GM23338 (cell line): ENCODE measurements at regions not wholly inside any gene's neighbourhood (a gene's known extent, or its start where the extent isn't known, plus 50 kb on each side); places are given as distances from the start of the nearest gene placed in this dataset.

Experiments
- ATAC-seq: fragments of 200-7000 bp; cut with Tn5 transposase; 3 replicates; pipeline ENCODE4 v1.9.1; 2020
- DNase-seq: peaks from one replicate; pipeline ENCODE4 v3.0.0-alpha.2; 2015; ENCODE audit warnings: low spot score
- H2AFZ ChIP-seq: fragments of 200-600 bp; sonication (generic); 2 replicates; pipeline ENCODE4 v1.8.0; 2016; ENCODE audit warnings: antibody characterized with exemption, mild to moderate bottlenecking, moderate library complexity
- H3F3A ChIP-seq: fragments of 200-600 bp; sonication (generic); replicated peaks from 2 replicates; pipeline ENCODE4 v1.8.0; 2017; ENCODE audit warnings: antibody characterized with exemption, mixed run types, low read depth
- H3K27ac ChIP-seq: fragments of 200-600 bp; sonication (generic); 2 replicates; pipeline ENCODE4 v1.6.1; 2016; ENCODE audit warnings: low read depth
- H3K27me3 ChIP-seq: fragments of 200-600 bp; sonication (generic); 2 replicates; pipeline ENCODE4 v1.8.0; 2016; ENCODE audit warnings: mild to moderate bottlenecking, mixed run types, moderate library complexity; ENCODE audit not compliant: insufficient read depth
- H3K36me3 ChIP-seq: fragments of 200-600 bp; sonication (generic); 2 replicates; pipeline ENCODE4 v1.8.0; 2016; ENCODE audit warnings: mild to moderate bottlenecking; ENCODE audit not compliant: insufficient read depth
- H3K4me1 ChIP-seq: fragments of 200-600 bp; sonication (generic); 2 replicates; pipeline ENCODE4 v1.8.0; 2016; ENCODE audit warnings: mild to moderate bottlenecking, moderate library complexity; ENCODE audit not compliant: insufficient read depth
- H3K4me2 ChIP-seq: fragments of 200-600 bp; sonication (generic); 2 replicates; pipeline ENCODE4 v1.7.1; 2017; ENCODE audit warnings: mixed run types
- H3K4me3 ChIP-seq: fragments of 200-600 bp; sonication (generic); 2 replicates; pipeline ENCODE4 v1.6.1; 2016; ENCODE audit warnings: mixed run types
- H3K79me2 ChIP-seq: fragments of 200-600 bp; sonication (generic); replicated peaks from 2 replicates; pipeline ENCODE4 v1.8.0; 2017; ENCODE audit warnings: mild to moderate bottlenecking; ENCODE audit not compliant: insufficient read depth
- H3K9me2 ChIP-seq: fragments of 200-600 bp; sonication (generic); 2 replicates; pipeline ENCODE4 v1.8.0; 2017; ENCODE audit not compliant: insufficient read depth
- H4K20me1 ChIP-seq: fragments of 200-600 bp; sonication (generic); replicated peaks from 2 replicates; pipeline ENCODE4 v1.8.0; 2017; ENCODE audit warnings: mild to moderate bottlenecking; ENCODE audit not compliant: insufficient read depth
- H3K27ac Mint-ChIP-seq: 2 replicates; pipeline ENCODE4 v1.8.0; 2020; ENCODE audit warnings: inconsistent platforms, mild to moderate bottlenecking, moderate library complexity, mixed read lengths
- H3K27me3 Mint-ChIP-seq: 3 replicates; pipeline ENCODE4 v1.8.0; 2022; ENCODE audit warnings: low read depth, mild to moderate bottlenecking, moderate library complexity, mixed read lengths, inconsistent platforms; ENCODE audit not compliant: insufficient read depth, poor library complexity
- H3K36me3 Mint-ChIP-seq: 3 replicates; pipeline ENCODE4 v1.8.0; 2021; ENCODE audit warnings: low read depth, mild to moderate bottlenecking, inconsistent platforms, moderate library complexity, mixed read lengths
- H3K4me1 Mint-ChIP-seq: 3 replicates; pipeline ENCODE4 v1.8.0; 2020; ENCODE audit warnings: mild to moderate bottlenecking, inconsistent platforms, mixed read lengths
- H3K4me3 Mint-ChIP-seq: 3 replicates; pipeline ENCODE4 v1.8.0; 2021; ENCODE audit warnings: moderate library complexity, mild to moderate bottlenecking, inconsistent platforms, mixed read lengths
- H3K9me3 Mint-ChIP-seq: 3 replicates; pipeline ENCODE4 v1.8.0; 2020; ENCODE audit warnings: moderate library complexity, mild to moderate bottlenecking, inconsistent platforms, mixed read lengths
- CREB1 ChIP-seq: fragments of 250-450 bp; sonication (Bioruptor Pico); IDR thresholded peaks from 2 replicates; pipeline ENCODE4 v1.5.0; 2020; ENCODE audit warnings: low read depth, mild to moderate bottlenecking, moderate library complexity
- CTCF ChIP-seq, 2 experiments: fragments of 200-600 bp in 1 of 2; sonication (generic) in 1 of 2; conservative IDR thresholded peaks; 2 replicates each; pipeline versions ENCODE4 v1.5.1 to v1.6.1; 2016 to 2017; ENCODE audit warnings: antibody characterized with exemption in 2 of 2, low read depth in 2 of 2, mild to moderate bottlenecking in 2 of 2, moderate library complexity in 1 of 2
- ETS1 ChIP-seq: IDR thresholded peaks from 2 replicates; pipeline ENCODE4 v1.6.1; 2016; ENCODE audit warnings: antibody characterized with exemption
- JUNB ChIP-seq: IDR thresholded peaks from one replicate; pipeline ENCODE4 v1.6.1; 2016; ENCODE audit warnings: antibody characterized with exemption; ENCODE audit not compliant: unreplicated experiment
- NANOG ChIP-seq: IDR thresholded peaks from 2 replicates; pipeline ENCODE4 v1.6.1; 2016; ENCODE audit warnings: antibody characterized with exemption, borderline replicate concordance
- REST ChIP-seq: IDR thresholded peaks from one replicate; pipeline ENCODE4 v1.6.1; 2018; ENCODE audit warnings: antibody characterized with exemption; ENCODE audit not compliant: unreplicated experiment
- STAT1 ChIP-seq: IDR thresholded peaks from one replicate; pipeline ENCODE4 v1.6.1; 2016; ENCODE audit warnings: antibody characterized with exemption; ENCODE audit not compliant: unreplicated experiment
- ZNF114 ChIP-seq: fragments of 250-450 bp; sonication (Bioruptor Pico); IDR thresholded peaks from 2 replicates; pipeline ENCODE4 v1.5.0; 2020; ENCODE audit warnings: mild to moderate bottlenecking, moderate library complexity
- ZNF331 ChIP-seq: fragments of 250-450 bp; sonication (Bioruptor Pico); IDR thresholded peaks from 2 replicates; pipeline ENCODE4 v1.5.0; 2020; ENCODE audit warnings: low read depth, mild to moderate bottlenecking, moderate library complexity
- ZNF462 ChIP-seq: fragments of 250-450 bp; sonication (Bioruptor Pico); IDR thresholded peaks from 2 replicates; pipeline ENCODE4 v1.5.0; 2020; ENCODE audit warnings: mild to moderate bottlenecking, moderate library complexity

DNA sequence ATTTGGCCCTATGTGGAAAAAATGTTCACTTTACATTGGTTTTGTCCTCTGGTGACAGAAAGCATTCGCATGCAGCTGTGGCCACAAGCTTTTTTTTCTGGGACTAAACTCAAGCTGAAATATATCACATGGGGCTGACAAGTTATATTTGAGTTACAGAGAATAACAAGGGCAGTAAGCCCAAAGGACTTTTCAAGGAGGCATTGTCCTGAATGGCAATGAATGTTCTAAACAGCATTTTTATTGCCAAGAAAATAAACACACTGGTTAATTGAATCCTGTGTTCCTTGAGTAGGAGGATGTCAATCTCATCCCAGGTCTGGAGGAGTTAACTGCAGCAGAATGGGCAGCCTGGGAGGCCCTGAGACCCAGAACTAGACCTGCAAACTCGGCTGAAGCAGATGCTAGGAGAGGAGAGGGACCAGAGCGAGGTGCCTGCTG lies 114.5 kb downstream of the COPRS start:
- no peak for TF ChIP-seq ZNF114
- TF ChIP-seq CREB1, result no peak
- peak overlapping the region; percentile 18; the same call in 1 of the 2 replicates for H2AFZ ChIP-seq
- ATAC-seq (no peak), DNase-seq (no peak)
- no peaks in the 10 kb centered on the region for H3F3A ChIP-seq
- H3K27ac Mint-ChIP-seq, result no peak overlapping the region
- H3K79me2 ChIP-seq, result no peaks in the 10 kb centered on the region
- no peak overlapping the region for H3K4me3 ChIP-seq
- no peaks in the 10 kb centered on the region for H3K9me2 ChIP-seq
- no peaks in the 10 kb centered on the region for H3K36me3 ChIP-seq
- no peak overlapping the region for H3K4me3 Mint-ChIP-seq
- no peaks in the 10 kb centered on the region for H4K20me1 ChIP-seq
- no peak overlapping the region for H3K4me2 ChIP-seq
- H3K27ac ChIP-seq, result no peak overlapping the region
- H3K27me3 ChIP-seq, result no peaks in the 10 kb centered on the region
- H3K4me1 ChIP-seq, result peaks cover 5% of the 10 kb centered on the region; the same call in 1 of the 2 replicates
- H3K9me3 Mint-ChIP-seq, result no peaks in the 10 kb centered on the region
- H3K36me3 Mint-ChIP-seq, result no peaks in the 10 kb centered on the region
- H3K4me1 Mint-ChIP-seq, result peaks cover 11% of the 10 kb centered on the region
- no peaks in the 10 kb centered on the region for H3K27me3 Mint-ChIP-seq

DNA sequence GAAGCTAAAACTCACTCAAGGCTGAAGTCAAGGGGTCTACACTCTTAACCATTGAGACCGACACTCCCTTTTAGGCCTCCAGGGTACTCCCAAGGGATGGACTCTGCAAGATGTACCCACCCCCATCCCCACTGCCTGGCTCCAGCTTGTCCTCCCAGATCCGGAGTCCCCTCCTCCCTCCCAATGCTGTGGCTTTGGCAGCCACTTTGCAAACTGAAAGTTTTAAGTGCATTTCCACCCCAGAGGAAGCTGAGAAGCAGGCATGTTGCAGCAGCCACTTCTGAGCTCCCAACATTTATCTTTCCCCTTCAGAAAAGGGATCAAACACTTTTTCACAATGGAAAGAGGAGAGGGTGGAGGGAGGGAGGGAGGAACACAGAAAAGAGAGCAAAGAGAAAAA lies 115.2 kb downstream of the COPRS start:
- no peaks in the 10 kb centered on the region for H3K27me3 Mint-ChIP-seq
- Histone ChIP-seq H3K4me2 (no peak overlapping the region), H3K4me3 (no peak overlapping the region), H3K36me3 (no peaks in the 10 kb centered on the region), H2AFZ (peak overlapping the region; percentile 64; the same call in 1 of the 2 replicates), H3K27ac (no peak overlapping the region), H3K79me2 (no peaks in the 10 kb centered on the region), H3K27me3 (no peaks in the 10 kb centered on the region), H3K9me2 (no peaks in the 10 kb centered on the region), H3F3A (no peaks in the 10 kb centered on the region), H3K4me1 (peaks cover 5% of the 10 kb centered on the region; the same call in 1 of the 2 replicates), H4K20me1 (no peaks in the 10 kb centered on the region)
- H3K4me1 Mint-ChIP-seq, result peaks cover 11% of the 10 kb centered on the region
- peak; percentile 55 for DNase-seq
- no peaks in the 10 kb centered on the region for H3K9me3 Mint-ChIP-seq
- H3K36me3 Mint-ChIP-seq, result no peaks in the 10 kb centered on the region
- no peak overlapping the region for H3K27ac Mint-ChIP-seq
- no peak overlapping the region for H3K4me3 Mint-ChIP-seq
- ATAC-seq, result peak; percentile 93
- no peak for TF ChIP-seq REST
- TF ChIP-seq ZNF114, result no peak
- no peak for TF ChIP-seq NANOG
- TF ChIP-seq ZNF462 (CRISPR knock-in tag), result no peak
- no peak for TF ChIP-seq STAT1
- no peak for TF ChIP-seq CTCF (conservative IDR thresholded peaks at IDR 0.05; ENCODE audit: low read depth in 2 of 2)
- TF ChIP-seq ETS1, result no peak
- TF ChIP-seq CREB1, result no peak
- TF ChIP-seq ZNF331, result no peak
- TF ChIP-seq JUNB, result no peak
